HepG2 (cell line): ENCODE measurements at regions not wholly inside any gene's neighbourhood (a gene's known extent, or its start where the extent isn't known, plus 50 kb on each side); places are given as distances from the start of the nearest gene placed in this dataset.

Source experiments
- ATAC-seq: fragments of 200-7000 bp; cut with Tn5 transposase; 3 replicates; pipeline ENCODE4 v1.9.1; 2020; ENCODE audit warnings: mild to moderate bottlenecking, moderate library complexity
- BruUV-seq: library from RNA; stranded (reverse); fragments of 400-500 nt; replicated peaks from 2 replicates; lab custom pipeline; 2021; lab: Mats Ljungman, UMichigan
- CTCF ChIA-PET: fragments of 300-600 bp; formaldehyde crosslinking; extraction: SDS; loops from one replicate; lab custom pipeline; 2021; ENCODE audit warnings: low total read pairs, inconsistent platforms, low intra/inter-chr PET ratio; lab: Yijun Ruan, JAX
- POLR2A ChIA-PET: fragments of 350-600 bp; sonication (Branson Sonifier 250); formaldehyde crosslinking; loops from one replicate; lab custom pipeline; 2020; ENCODE audit warnings: antibody characterized with exemption, inconsistent platforms; lab: Yijun Ruan, JAX
- DNase-seq: peaks from one replicate; pipeline ENCODE4 v3.0.0-alpha.2; 2015; ENCODE audit warnings: low spot score
- FAIRE-seq: peaks from 3 replicates; lab custom pipeline; 2011; peaks lifted over from hg19 to GRCh38; lab: Jason Lieb, UNC
- H2AFZ ChIP-seq: one replicate; pipeline ENCODE4 v1.6.1; 2011; ENCODE audit warnings: low read length, inconsistent platforms
- H3K27ac ChIP-seq: fragments of 300-600 bp; 3 replicates; pipeline ENCODE4 v1.8.0; 2011; ENCODE audit warnings: mixed run types, mild to moderate bottlenecking, mixed read lengths, low read length, inconsistent platforms; ENCODE audit not compliant: insufficient read depth; ENCODE audit errors: extremely low read length
- H3K27me3 ChIP-seq, 2 experiments: fragments of 200-600 bp in 1 of 2; 2 replicates in 1 of 2; 3 replicates in 1 of 2; pipeline versions ENCODE4 v1.6.0 to v1.8.0; 2011; ENCODE audit warnings: low read length in 2 of 2, mild to moderate bottlenecking in 2 of 2, moderate library complexity in 2 of 2, inconsistent platforms in 1 of 2; ENCODE audit not compliant: insufficient read depth in 2 of 2, control insufficient read depth in 1 of 2
- H3K36me3 ChIP-seq, 2 experiments: fragments of 200-600 bp in 1 of 2; replicated peaks in 1 of 2; 2 replicates in 1 of 2; 3 replicates in 1 of 2; pipeline versions ENCODE4 v1.5.1 to v1.8.0; 2011; ENCODE audit warnings: low read length in 2 of 2, inconsistent platforms in 1 of 2; ENCODE audit not compliant: insufficient read depth in 2 of 2, control insufficient read depth in 1 of 2
- H3K4me1 ChIP-seq: 2 replicates; pipeline ENCODE4 v1.5.1; 2012; ENCODE audit warnings: low read length, inconsistent platforms; ENCODE audit not compliant: insufficient read depth
- H3K4me2 ChIP-seq: 2 replicates; pipeline ENCODE4 v1.6.0; 2011; ENCODE audit warnings: low read depth, low read length, inconsistent platforms
- H3K4me3 ChIP-seq, 3 experiments: fragments of 200-600 bp in 1 of 3; sonication (generic), shearing (Covaris generic) in 1 of 3; replicated peaks in 1 of 3; 2 replicates each; pipeline ENCODE4 v1.5.1; 2011 to 2016; ENCODE audit warnings: low read length in 3 of 3, inconsistent platforms in 2 of 3, low read depth in 2 of 3, mild to moderate bottlenecking in 2 of 3, control low read depth in 1 of 3, mixed read lengths in 1 of 3; ENCODE audit not compliant: insufficient read depth in 1 of 3
- H3K79me2 ChIP-seq: one replicate; pipeline ENCODE4 v1.6.1; 2011; ENCODE audit warnings: low read length, inconsistent platforms; ENCODE audit not compliant: insufficient read depth
- H3K9ac ChIP-seq: 2 replicates; pipeline ENCODE4 v1.6.0; 2011; ENCODE audit warnings: mild to moderate bottlenecking, low read depth, low read length, inconsistent platforms; ENCODE audit not compliant: insufficient read depth
- H3K9me3 ChIP-seq: 2 replicates; pipeline ENCODE4 v1.5.1; 2012; ENCODE audit warnings: mild to moderate bottlenecking, low read length
- H4K20me1 ChIP-seq: 2 replicates; pipeline ENCODE4 v1.6.0; 2011; ENCODE audit warnings: inconsistent platforms, mild to moderate bottlenecking, low read length, moderate library complexity; ENCODE audit not compliant: insufficient read depth
- ATF7 ChIP-seq, 2 experiments: fragments of 450-650 bp in 1 of 2; sonication (generic) in 1 of 2; formaldehyde crosslinking in 1 of 2; IDR thresholded peaks; 2 replicates each; pipeline versions ENCODE4 v1.4.0 to v1.6.1; 2016 to 2020; ENCODE audit warnings: antibody characterized with exemption in 1 of 2, mild to moderate bottlenecking in 1 of 2, missing genetic modification reagents in 1 of 2
- ZNF318 ChIP-seq: sonication (generic); formaldehyde crosslinking; IDR thresholded peaks from 2 replicates; pipeline ENCODE4 v1.4.0; 2020; ENCODE audit warnings: mild to moderate bottlenecking, missing genetic modification reagents
- WGBS: methylation state at CpG from one replicate; pipeline ENCODE4 v1.1.6; 2017; ENCODE audit warnings: low lambda C conversion rate; 5-methylcytosine and 5-hydroxymethylcytosine counted together
- in situ Hi-C: cut with HindIII; loops from 2 replicates; pipeline ENCODE4 v1.10.0; 2017; ENCODE audit warnings: low pct_unique_long_range_greater_than_20kb; ENCODE audit not compliant: extremely low pct_ligation_motif_present
- intact Hi-C: fragments of 100-400 bp; cut with micrococcal nuclease; formaldehyde crosslinking; loops from one replicate; pipeline ENCODE4 v1.10.0; 2022; ENCODE audit not compliant: unreplicated experiment

GRCh38 chr2:199085261-199085660 is 372.5 kb downstream of the SATB2 start:
- ATAC-seq (no peak), FAIRE-seq (no peak), DNase-seq (no peak)
- Histone ChIP-seq H3K36me3 (no peaks in the 10 kb centered on the region), H3K79me2 (no peaks in the 10 kb centered on the region), H3K27me3 (no peaks in the 10 kb centered on the region), H4K20me1 (no peaks in the 10 kb centered on the region), H3K9ac (no peak overlapping the region), H3K4me3 (no peak overlapping the region), H3K4me2 (no peak overlapping the region), H3K9me3 (no peaks in the 10 kb centered on the region), H2AFZ (no peak overlapping the region), H3K4me1 (no peaks in the 10 kb centered on the region), H3K27ac (no peak overlapping the region)
- BruUV-seq: no TSS peak
- in situ Hi-C loops: no loop called here
- intact Hi-C loops: no loop called here
- CTCF ChIA-PET: no interaction called here
- 33% methylated on average over 5 of the region's 5 CpGs for WGBS
- POLR2A ChIA-PET: no interaction called here
- no peak for TF ChIP-seq ZNF318
- TF ChIP-seq ATF7 (IDR thresholded peaks at IDR 0.05): 0 out of 2 replicates have a peak, but pooled peaks have one; percentile 14
- TF ChIP-seq ATF7 (CRISPR knock-in tag; IDR thresholded peaks at IDR 0.05): no peak
